Esophagus muscularis mucosa (tissue), 4 donors: ENCODE measurements at regions not wholly inside any gene's neighbourhood (a gene's known extent, or its start where the extent isn't known, plus 50 kb on each side); places are given as distances from the start of the nearest gene placed in this dataset.

ENCODE experiments used
- EP300 ChIP-seq: sonication (generic); formaldehyde crosslinking; IDR thresholded peaks from one replicate; pipeline ENCODE4 v1.6.1; 2017; ENCODE audit warnings: antibody characterized with exemption
- POLR2A ChIP-seq: fragments of 450-650 bp; IDR thresholded peaks from one replicate; pipeline ENCODE4 v1.6.1; 2017; ENCODE audit warnings: antibody characterized with exemption, moderate library complexity, mild to moderate bottlenecking, low read depth
- POLR2AphosphoS5 ChIP-seq, 2 donors: sonication (generic); formaldehyde crosslinking; IDR thresholded peaks; one replicate each; pipeline ENCODE4 v1.6.1; 2017; ENCODE audit warnings: antibody characterized with exemption in 2 of 2
- TF ChIP-seq, protein P1 (sequence below), 3 experiments: fragments of 200-600 bp in 2 of 3; fragments of 450-650 bp in 1 of 3; sonication (generic) in 2 of 3; IDR thresholded peaks; one replicate each; pipeline ENCODE4 v1.5.1; 2017 to 2019; ENCODE audit warnings: antibody characterized with exemption in 3 of 3, mild to moderate bottlenecking in 2 of 3, moderate library complexity in 1 of 3

GRCh38 chr3:99319450-99319849 lies 318.9 kb upstream of the COL8A1 start:
- TF ChIP-seq POLR2AphosphoS5 (IDR thresholded peaks at IDR 0.05), result no peak
- TF ChIP-seq, protein P1, sequence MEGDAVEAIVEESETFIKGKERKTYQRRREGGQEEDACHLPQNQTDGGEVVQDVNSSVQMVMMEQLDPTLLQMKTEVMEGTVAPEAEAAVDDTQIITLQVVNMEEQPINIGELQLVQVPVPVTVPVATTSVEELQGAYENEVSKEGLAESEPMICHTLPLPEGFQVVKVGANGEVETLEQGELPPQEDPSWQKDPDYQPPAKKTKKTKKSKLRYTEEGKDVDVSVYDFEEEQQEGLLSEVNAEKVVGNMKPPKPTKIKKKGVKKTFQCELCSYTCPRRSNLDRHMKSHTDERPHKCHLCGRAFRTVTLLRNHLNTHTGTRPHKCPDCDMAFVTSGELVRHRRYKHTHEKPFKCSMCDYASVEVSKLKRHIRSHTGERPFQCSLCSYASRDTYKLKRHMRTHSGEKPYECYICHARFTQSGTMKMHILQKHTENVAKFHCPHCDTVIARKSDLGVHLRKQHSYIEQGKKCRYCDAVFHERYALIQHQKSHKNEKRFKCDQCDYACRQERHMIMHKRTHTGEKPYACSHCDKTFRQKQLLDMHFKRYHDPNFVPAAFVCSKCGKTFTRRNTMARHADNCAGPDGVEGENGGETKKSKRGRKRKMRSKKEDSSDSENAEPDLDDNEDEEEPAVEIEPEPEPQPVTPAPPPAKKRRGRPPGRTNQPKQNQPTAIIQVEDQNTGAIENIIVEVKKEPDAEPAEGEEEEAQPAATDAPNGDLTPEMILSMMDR (IDR thresholded peaks at IDR 0.05), result no peak
- TF ChIP-seq POLR2A, result no peak
- TF ChIP-seq EP300, result no peak
